HG03342 (cell line): ENCODE measurements at regions not wholly inside any gene's neighbourhood (a gene's known extent, or its start where the extent isn't known, plus 50 kb on each side); places are given as distances from the start of the nearest gene placed in this dataset.
"Not testable (repeated sequence)": the region's sequence is repeated elsewhere in the genome, so short reads cannot be mapped to it uniquely, and the experiment has no call there.

Experiments used
- ATAC-seq: cut with Tn5 transposase; IDR thresholded peaks from one replicate; pipeline ENCODE4 v1.9.1; 2021; ENCODE audit warnings: mild to moderate bottlenecking, moderate library complexity; ENCODE audit not compliant: unreplicated experiment

DNA sequence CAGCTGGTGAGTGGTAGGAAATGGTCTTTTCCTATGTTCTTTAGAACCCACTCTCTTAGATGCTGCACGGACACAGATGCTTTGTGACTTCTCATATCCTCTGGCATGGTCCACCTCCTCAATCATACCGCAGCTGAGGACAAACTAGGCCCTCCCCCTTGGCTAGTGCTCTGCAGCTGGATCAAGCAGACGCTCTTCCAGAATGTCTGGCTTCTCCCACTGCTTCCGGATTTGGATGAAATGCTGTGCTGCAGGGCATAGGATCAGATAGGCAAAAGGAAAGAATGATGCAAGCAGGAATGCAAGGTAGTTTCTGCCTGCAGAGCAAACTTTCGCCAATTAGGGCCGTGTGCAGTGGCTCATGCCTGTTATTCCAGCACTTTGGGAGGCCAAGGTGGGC lies 75.7 kb upstream of the SLC4A7 start:
- no peak for ATAC-seq

DNA sequence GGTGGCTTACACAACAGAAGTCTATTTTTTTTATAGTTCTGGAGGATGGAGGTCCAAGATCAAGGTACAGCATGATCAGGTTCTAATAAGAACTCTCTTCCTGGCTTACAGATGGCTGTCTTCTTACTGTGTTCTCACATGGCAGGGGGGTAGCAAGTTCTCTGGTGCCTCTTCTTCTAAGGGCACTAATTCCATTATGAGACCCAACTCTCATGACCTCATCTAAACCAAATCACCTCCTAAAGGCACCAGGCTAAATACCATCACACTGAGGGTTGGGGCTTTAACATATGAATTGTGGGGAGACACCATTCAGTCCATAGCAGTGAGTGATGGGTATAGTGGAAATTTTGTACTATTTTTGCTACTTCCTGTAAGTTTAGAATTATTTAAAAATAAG lies 75.2 kb upstream of the SLC4A7 start:
- ATAC-seq = no peak

DNA sequence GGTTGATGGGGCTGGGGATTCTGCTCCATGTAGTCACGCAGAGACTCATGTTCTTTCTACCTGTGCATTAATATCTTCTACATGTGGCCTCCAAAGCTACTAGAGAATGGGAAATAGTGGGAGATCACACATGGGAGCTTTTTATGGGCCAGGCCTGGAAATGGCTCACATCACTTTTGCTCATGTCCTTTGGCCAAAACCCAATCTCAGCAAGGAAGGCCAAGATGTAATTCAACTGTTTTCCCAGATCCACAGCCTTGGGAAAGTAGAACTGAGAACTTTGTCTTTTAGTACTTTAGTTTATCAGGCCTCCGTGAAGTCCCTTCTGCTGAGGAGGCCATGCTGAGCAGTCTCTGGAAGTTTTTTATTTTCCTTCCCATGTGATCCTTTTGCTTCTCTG lies 73.2 kb upstream of the SLC4A7 start:
- no peak for ATAC-seq

DNA sequence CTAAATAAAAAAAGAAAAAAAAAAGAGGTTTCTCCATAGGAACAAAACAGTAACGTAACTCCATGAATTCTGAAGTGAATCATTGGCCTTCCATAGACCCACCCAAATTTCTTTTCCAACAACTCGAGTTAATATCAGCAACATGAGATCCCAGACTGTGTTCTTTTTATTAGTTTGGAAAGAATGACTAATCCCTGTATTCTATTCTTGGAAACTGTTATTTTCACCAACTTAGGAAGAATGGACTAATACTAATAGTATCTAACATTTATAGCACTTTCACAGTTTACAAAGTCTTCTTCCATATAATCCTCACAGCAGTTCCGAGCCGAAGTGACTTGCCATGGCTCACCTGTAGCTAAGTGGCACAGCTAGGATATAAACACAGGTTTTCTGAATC lies 72.7 kb upstream of the SLC4A7 start:
- ATAC-seq = no peak

DNA sequence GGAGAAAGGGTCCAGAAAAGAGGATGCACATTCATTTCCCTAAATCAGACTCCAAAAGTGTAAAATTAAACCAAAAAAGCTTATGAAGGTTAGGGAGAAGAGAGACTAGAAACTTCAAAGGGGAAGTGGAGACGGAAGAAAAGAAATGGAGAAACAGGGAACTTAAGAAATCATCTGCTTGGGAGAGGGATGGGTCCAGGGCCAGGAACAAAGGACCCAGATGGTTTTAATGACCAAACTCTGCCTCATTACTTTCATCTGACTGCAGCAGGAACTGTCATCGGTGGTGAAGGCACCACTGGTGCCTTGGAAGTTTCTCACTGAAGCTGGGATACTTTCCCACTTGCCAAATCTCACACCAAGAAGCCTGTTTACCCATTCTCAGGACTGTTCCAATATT lies 70.5 kb upstream of the SLC4A7 start:
- no peak for ATAC-seq

DNA sequence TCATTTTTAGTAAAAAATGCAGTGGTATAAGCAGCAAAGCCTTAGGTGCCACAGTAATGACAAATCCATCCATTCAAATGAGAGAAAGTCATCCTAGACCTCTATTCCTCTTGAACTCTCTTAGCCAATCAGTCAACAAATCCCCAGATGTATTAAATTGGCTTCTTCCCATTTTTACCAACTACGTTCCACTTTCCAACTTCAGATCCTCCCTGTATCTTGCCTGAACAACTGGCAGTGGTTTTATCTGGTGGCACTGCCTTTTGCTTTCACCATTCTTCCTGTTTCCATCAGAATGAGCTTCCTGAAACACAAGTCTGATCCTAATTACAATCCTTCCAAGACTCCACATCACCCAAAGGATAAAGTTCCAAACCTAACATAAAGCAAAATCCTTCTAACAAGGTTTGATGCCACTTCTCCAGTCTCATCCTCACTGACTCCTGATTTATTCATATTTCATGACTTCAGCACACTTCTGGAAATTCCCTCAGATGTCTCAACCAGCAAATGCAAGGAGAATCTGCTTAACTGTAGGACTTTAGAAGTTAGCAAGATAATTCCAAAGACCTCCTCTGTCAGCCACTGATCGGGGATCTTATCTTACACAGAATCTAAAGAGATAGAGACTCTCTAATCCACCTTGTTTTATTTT lies 69.8 kb upstream of the SLC4A7 start:
- ATAC-seq = no peak

DNA sequence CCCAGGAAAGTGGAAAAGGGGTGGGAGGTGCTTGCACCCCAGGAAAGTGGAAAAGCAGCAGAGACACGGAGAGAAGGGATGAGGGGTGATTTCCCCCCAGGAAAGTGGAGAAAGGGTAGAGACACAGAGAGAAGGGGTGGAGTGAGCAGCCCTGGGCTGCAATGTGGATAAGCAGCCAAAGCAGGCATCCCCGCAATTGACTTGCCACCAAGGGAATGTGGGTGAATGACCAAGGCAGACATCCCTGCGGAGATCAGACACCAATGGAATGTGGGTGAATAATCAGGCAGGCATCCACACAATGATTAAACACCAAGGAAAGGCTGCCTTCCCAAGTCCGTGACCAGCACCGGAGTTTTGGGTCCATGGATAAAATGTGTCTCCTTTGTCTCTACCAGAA lies 68.5 kb upstream of the SLC4A7 start:
- ATAC-seq = not testable (repeated sequence)

DNA sequence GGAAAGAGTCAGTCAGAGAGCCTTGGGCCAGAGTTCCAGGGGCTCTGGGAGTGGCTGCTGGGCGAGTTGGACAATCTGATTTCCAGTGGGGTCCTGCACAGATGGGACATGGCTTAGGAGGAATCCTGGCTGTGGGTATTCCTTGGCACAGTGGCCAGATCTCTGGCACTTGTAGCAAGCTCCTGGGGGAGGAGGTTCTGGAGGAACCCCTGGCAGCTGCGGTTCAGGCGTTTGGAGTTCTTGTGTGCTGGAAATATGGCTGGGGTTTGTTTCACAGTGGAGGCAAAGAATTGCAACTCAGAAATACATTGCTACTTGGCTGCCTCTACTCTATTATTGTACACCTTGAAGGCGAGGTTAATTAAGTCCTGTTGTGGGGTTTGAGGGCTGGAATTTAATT lies 67.2 kb upstream of the SLC4A7 start:
- not testable (repeated sequence) for ATAC-seq

DNA sequence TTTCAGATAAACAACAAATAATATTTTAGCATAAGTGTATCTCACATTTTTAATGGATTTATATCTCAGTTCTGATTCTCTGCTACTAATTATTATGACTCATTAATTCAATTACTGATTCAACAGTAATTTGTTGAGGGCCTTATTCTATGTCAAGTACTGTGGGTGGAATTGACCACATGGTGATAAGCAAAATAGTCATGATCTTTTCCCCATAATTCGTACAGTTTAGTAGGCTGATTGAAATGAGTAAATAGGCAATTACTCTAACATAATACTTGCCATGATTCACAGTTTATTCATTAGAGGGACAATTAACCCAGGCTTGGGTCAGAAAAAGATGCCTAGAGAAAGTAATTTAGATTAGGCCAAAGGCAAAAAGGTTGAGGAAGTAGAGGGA lies 60.9 kb upstream of the SLC4A7 start:
- no peak for ATAC-seq

DNA sequence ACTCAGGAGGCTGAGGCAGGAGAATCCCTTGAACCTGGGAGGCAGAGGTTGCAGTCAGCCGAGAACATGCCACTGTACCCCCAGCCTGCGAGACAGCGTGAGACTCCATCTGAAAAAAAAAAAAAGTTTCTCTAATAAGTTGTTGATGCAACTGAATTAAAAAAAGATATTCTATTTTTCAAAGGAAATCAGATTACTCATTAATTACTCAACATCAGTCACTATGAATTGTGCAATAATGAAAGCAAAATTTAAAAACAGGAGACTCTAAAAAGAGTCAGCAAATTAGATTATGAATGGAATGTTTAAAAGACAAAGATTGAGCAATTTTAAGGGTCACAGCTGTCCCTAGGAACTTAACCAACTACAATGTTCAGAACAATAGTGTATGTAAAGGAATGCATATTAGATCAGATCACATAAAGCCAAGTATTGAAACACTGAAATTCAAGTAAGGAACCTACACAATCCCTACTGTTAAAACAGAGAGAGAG lies 60.2 kb upstream of the SLC4A7 start:
- no peak for ATAC-seq

DNA sequence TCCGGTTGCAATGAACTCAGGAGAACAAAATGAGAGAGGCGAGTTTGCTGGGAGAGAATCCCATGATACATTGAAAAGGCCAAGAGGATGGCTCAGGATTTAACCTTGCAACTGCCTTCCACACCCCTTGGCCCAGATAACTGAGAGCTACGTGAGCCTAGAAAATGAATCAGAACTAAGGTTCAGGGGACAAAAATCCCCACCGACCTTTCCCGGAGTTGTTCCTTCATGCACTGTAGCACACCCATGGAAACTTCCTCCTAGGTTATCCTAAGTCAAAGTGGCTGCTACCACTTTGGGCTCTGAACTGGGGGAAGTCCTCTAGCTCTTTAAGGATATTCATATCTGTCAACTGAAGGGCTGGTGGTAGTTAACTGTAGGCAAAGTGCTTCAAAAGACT lies 58.3 kb upstream of the SLC4A7 start:
- ATAC-seq = no peak

DNA sequence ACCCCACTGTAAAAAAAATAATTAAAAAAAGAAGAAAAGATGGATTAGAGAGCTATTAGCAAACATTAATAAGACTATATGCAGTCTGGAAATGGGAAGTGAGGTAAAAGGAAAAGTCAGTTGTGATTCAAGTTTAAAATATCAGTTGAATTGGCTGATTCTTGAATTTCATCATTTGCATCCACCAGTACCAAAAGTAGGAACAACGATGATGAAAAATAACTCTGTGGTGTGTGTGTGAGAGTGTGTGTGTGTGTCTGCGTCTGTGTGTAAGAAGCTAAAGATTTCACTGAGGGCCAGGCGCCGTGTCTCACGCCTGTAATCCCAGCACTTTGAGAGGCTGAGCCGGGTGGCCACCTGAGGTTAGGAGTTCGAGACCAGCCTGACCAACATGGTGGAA lies 56.0 kb upstream of the SLC4A7 start:
- ATAC-seq = no peak

DNA sequence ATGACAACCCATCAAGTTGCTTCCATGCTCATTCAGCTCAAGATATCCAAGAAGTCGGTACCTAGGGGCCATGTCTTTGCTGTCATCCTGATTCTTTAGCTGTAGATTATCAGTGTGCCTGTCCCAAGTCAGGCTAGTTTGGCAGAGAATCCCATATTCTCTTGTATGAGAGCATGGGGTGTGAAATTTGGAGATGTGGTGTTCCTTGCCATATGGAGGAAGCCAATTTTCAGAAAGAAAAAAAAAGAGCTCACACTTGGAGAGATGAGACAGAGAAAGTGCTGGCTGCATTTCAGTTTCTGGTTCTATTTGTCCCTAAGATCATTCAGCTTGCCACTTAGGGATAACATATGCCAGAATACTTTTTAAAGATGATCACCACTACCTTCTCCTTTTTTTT lies 52.3 kb upstream of the SLC4A7 start:
- ATAC-seq = no peak

DNA sequence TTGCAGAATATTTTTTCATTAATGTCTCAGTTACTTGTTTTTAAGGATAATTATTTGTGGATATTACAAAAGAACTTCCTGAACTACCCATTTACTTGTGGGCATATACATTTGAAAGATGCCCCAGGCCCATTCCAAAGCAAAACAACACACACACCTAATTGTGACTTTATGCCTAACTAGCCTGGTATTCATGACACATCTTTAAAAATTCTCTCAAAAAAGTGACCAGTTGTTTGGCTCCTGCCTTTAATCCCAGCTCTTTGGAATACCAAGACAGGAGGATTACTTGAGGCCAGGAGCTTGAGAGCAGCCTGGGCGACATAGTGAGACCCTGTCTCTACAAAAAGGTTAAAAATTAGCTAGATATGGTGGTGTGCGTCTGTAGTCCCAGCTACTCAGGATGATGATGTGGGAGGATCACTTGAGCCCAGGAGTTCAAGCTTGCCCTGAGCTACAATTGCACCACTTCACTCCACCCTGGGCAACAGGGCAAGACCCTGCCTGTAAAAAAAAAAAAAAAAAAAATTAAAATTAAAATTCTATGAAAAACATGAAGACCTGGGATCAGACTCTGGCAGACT lies 51.7 kb upstream of the SLC4A7 start:
- no peak for ATAC-seq

DNA sequence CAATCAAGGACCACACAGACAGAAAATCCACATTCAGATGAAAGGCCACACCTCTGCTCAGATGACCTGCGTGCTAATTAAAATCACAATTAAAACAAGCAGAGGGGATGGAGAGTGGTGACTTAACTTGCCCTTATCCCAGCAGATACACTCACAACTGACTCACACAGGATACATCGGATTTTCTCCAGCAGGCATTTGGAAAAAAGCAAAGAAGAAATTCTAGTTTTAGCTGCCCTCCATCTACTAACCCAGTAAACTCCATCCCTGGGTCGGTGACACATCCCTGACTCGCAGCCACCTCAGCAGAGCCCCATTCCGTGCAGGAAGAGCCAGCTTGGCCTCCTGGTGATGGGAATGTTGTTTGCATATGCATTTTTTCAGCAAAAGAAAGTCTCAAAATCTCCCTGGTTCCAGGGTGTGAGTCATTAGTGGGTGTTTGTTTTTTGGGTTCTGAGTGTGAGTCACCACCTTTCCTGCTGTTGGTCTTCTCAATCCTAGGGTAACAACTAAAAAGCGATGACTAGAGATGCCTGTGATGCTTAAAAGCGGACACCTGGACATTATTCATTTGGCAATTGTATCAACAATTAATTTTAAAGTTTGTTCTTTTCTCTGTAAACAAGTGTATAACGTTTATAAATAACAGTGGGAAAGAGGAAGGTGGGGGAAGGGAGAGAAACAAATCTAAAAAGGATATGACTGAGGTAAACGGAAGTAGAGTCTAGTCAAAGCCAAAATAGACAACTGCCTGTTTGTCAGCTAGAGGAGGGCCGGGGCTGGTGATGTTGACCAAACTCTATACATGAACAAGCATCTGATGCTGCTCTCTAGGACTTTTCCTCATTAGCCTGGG lies 49.8 kb upstream of the SLC4A7 start:
- ATAC-seq = peak; percentile 82
